ENCODE measurements at regions not wholly inside any gene's neighbourhood (a gene's known extent, or its start where the extent isn't known, plus 50 kb on each side); places are given as distances from the start of the nearest gene placed in this dataset.
A peak's percentile ranks its signal among the peaks of the same experiment; 100 is the strongest.

DNA sequence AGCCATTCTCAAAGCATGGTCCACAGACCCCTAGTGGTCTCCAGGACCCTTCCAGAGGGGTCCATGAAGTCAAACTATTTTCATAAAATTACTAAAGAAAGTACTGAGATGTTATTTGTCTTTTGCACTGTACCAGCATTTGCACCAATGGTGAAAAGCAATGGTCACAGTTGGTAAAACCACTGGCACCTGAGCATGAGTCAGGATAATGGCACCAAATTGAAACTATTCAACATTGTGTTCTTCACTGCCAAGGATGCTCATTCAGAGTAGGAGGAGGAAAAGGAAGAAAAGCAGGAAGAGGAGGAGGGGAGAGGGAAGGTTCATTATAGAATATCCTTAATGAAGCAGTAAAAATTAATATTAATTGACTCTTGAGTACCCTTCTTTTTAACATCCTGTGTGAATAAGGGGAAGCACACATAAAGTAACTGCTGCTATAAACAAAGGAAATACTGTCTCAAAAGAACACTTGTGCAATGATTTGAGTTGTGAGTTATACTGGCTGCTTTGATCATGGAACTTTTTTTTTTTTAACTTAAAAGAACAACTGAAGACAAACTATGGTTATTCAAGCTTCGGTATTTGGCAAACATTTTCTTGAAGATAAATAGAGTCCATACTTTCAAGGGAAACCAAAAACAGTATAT is 60.2 kb downstream of the MPP7 start:
- in situ Hi-C loops (cut with HindIII; ENCODE audit: low sequenced_read_pairs): no loop called here

GRCh38 chr10:28241741-28242399 is 61.0 kb downstream of the MPP7 start:
- TF ChIP-seq, protein P1, sequence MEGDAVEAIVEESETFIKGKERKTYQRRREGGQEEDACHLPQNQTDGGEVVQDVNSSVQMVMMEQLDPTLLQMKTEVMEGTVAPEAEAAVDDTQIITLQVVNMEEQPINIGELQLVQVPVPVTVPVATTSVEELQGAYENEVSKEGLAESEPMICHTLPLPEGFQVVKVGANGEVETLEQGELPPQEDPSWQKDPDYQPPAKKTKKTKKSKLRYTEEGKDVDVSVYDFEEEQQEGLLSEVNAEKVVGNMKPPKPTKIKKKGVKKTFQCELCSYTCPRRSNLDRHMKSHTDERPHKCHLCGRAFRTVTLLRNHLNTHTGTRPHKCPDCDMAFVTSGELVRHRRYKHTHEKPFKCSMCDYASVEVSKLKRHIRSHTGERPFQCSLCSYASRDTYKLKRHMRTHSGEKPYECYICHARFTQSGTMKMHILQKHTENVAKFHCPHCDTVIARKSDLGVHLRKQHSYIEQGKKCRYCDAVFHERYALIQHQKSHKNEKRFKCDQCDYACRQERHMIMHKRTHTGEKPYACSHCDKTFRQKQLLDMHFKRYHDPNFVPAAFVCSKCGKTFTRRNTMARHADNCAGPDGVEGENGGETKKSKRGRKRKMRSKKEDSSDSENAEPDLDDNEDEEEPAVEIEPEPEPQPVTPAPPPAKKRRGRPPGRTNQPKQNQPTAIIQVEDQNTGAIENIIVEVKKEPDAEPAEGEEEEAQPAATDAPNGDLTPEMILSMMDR (IDR thresholded peaks at IDR 0.05; ENCODE audit: low read depth, low read length, missing control alignments): peak; percentile 90
- in situ Hi-C loops (cut with HindIII; ENCODE audit: low sequenced_read_pairs): no loop called here
- no peak overlapping the region for H3K4me3 ChIP-seq (ENCODE audit: low read depth, low read length)
- DNase-seq (ENCODE audit: low read depth): peak; percentile 60

More for the DNA sequence above, 60.2 kb downstream of the MPP7 start:
- no peak for DNase-seq (ENCODE audit: low read depth)
- TF ChIP-seq, protein P1 (IDR thresholded peaks at IDR 0.05; ENCODE audit: low read depth, low read length, missing control alignments): no peak
- no peak overlapping the region for H3K4me3 ChIP-seq (ENCODE audit: low read depth, low read length)

DNA sequence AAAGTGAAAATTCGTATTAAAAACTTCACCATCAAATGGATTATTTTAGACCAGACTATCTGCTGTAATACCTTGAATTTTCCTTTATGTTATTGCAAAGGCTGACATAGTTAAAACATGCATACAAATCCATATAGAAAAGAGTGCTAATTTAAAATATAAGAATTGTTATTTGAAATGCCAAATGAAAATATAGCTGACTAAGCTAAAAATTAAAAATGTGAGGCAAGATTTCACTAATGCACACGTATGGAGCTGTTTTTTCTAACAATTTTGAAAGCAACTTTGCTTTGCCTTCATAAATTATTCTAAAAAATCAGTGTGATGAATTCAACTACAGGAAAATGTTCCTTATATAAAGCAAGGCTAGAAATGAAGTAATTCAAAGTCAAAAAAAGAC is 62.5 kb downstream of the MPP7 start:
- H3K4me3 ChIP-seq (ENCODE audit: low read depth, low read length): no peak overlapping the region
- in situ Hi-C loops (cut with HindIII; ENCODE audit: low sequenced_read_pairs): no loop called here
- DNase-seq (ENCODE audit: low read depth): no peak
- TF ChIP-seq, protein P1 (IDR thresholded peaks at IDR 0.05; ENCODE audit: low read depth, low read length, missing control alignments): no peak

GRCh38 chr10:28236591-28236990 is 66.3 kb downstream of the MPP7 start:
- no peak overlapping the region for H3K4me3 ChIP-seq (ENCODE audit: low read depth, low read length)
- no peak for DNase-seq (ENCODE audit: low read depth)
- TF ChIP-seq, protein P1 (IDR thresholded peaks at IDR 0.05; ENCODE audit: low read depth, low read length, missing control alignments): no peak
- in situ Hi-C loops (cut with HindIII; ENCODE audit: low sequenced_read_pairs): loop anchor here (5.0 kb wide), 1 partner anchor 34 kb away; no protein-coding TSS in a partner anchor

- DNase-seq (ENCODE audit: low read depth): no peak
- no peak overlapping the region for H3K4me3 ChIP-seq (ENCODE audit: low read depth, low read length)
- TF ChIP-seq, protein P1 (IDR thresholded peaks at IDR 0.05; ENCODE audit: low read depth, low read length, missing control alignments): no peak
- in situ Hi-C loops (cut with HindIII; ENCODE audit: low sequenced_read_pairs): no loop called here
Observed at GRCh38 chr10:28220811-28221210, 82.1 kb downstream of the MPP7 start.

- TF ChIP-seq, protein P1 (IDR thresholded peaks at IDR 0.05; ENCODE audit: low read depth, low read length, missing control alignments): no peak
- in situ Hi-C loops (cut with HindIII; ENCODE audit: low sequenced_read_pairs): no loop called here
- no peak overlapping the region for H3K4me3 ChIP-seq (ENCODE audit: low read depth, low read length)
- no peak for DNase-seq (ENCODE audit: low read depth)
Observed at GRCh38 chr10:28219251-28219650, 83.6 kb downstream of the MPP7 start.
